SH-SY5Y (cell line): ENCODE measurements at regions not wholly inside any gene's neighbourhood (a gene's known extent, or its start where the extent isn't known, plus 50 kb on each side); places are given as distances from the start of the nearest gene placed in this dataset.

Source experiments
- GATA2 ChIP-seq: IDR thresholded peaks from 2 replicates; pipeline ENCODE4 v1.6.1; 2011; ENCODE audit warnings: mild to moderate bottlenecking, low read depth, low read length
- GATA3 ChIP-seq: IDR thresholded peaks from 2 replicates; pipeline ENCODE4 v1.6.1; 2011; ENCODE audit warnings: low read depth, mild to moderate bottlenecking, low read length, moderate library complexity

DNA sequence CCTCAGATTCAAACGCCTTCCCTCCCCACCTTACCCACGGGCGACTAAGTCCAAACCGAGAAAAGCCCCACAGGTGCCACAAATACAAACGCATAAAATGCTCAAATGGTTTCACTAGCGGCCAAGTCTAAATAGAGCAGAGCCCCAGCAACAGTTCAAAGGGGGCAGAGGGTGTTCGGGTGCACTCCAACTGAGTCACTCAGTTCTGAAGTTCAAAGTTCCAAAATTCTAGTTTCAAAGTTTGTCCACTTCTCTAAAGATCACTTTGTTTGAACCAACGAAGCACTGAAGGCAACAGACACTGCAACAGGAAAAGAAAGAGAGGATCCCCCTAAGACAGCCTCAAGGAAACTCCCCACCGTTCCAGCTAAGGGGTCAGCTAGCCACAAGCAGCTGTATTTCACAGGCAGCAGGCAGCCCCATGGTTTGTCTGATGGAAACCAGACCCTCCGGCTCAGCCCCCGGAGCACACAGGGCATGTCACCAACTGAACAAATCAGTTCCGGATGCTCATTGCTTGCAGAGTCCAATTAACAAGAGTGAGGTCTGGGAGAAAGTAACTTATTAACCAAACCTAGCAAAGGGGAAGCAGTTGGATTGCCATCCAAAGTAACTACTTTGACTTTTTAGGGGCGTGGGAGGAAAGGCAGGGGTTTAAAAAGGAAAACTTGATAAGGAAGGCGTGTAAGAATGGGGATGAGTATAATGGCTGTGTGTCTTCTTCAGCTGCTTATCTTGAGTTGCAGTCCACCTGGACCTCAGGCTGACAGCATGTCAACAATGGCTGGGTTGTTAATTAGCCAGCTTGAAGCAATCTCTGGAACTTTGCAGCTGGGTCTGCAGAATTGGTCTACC is 1423.9 kb upstream of the PRMT6 start:
- TF ChIP-seq GATA2 (no peak; the same call in 1 of the 2 replicates), GATA3 (no peak)

DNA sequence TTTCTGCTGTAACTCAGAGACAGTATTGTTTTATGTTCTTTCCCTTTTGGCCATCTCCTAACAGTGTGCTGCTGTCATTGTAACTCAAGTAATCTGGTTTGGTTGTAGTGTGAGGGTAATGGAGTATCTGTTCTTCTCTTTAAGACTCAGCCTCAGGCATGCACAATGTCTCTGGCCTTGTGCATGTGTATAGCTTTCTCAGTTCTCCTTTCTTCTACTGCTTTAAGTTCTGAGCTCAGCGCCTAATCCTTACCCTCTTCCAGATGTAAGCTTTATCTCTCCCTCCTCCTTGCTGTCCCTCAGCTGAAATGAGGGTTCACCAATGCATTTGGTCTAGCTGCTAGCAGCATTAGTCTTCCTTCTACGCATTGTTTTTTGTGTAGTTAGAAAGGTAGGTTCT is 1420.4 kb upstream of the PRMT6 start:
- TF ChIP-seq GATA3 (no peak), GATA2 (no peak)

DNA sequence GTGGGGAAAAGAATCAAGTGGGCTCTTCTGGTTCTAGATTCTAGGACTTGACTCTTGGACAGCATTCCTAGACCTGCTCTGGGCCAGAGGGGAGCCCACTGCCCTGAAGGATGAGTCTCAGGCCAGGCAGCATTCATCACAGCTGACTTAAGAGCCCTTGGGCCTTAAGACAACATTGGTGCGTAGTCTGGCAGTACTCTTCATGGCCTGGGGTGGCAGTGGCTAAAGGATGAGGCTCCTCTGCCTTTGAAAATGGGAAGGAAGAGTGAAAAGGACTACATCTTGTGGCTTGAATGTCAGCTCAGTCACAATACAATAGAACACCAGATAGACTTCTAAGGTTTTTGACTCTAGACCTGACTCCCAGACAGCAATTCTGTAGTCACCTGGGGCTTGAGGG is 1415.1 kb upstream of the PRMT6 start:
- TF ChIP-seq GATA3: no peak
- TF ChIP-seq GATA2: no peak

DNA sequence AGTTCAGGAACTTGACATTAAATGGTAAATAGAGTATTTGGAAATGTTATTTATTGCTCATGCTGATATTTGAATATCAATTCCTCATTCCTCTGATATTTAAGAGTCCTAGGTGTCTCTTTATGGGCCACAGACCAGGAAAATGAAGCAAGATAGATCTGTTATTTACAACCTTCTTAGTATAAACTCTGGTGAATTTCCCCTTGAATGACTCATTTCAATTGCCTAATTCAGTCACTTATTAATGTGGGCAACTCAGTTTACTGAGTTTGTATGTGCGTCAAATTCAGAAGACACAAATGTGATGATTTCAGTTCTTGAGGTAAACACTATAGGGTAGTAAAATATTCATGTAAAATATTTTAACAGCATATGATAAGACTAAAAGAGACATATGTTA is 1404.4 kb upstream of the PRMT6 start:
- TF ChIP-seq GATA3 (no peak), GATA2 (no peak)

DNA sequence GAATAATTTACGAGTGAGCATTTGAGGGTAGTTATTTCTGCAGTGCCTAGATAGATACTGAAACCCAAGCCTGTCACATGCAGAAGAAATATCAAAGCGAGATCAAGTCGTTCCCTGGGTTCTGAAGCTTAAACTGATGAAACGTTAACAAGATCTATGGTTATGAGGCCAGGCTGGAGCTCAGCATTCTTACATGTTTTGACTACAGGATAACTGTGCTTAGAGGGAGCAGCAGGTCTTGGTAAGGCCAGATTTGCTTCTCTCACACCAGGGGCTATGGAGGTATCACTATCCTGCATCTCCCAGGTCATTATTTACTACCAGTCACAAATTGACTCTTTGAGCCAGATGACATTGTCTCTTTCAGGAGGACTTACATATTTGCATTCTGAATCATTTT is 1401.4 kb upstream of the PRMT6 start:
- no peak for TF ChIP-seq GATA2
- TF ChIP-seq GATA3: no peak

DNA sequence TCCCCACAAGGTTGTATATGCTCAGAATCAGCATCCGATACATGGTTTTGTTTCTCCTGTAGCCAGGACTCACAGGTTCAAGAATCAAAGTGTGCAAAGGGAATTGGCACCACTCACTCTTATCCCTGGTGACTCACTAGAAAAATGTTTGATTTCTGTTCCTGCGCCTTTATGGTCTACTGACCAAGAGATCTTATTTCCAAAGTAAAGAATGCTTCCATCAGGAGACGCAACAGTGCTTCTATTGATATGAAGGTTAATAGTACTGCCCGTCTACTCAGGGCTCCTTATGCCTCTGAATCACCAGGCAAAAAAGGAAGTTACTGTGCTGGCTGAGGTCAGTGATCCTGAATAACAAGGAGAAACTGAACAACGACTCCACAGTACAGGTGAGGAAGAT is 1392.0 kb upstream of the PRMT6 start:
- no peak for TF ChIP-seq GATA2
- TF ChIP-seq GATA3: no peak

- TF ChIP-seq GATA2: no peak
- TF ChIP-seq GATA3: no peak
These were observed 1378.1 kb upstream of the PRMT6 start for GRCh38 chr1:105678334-105678733.

DNA sequence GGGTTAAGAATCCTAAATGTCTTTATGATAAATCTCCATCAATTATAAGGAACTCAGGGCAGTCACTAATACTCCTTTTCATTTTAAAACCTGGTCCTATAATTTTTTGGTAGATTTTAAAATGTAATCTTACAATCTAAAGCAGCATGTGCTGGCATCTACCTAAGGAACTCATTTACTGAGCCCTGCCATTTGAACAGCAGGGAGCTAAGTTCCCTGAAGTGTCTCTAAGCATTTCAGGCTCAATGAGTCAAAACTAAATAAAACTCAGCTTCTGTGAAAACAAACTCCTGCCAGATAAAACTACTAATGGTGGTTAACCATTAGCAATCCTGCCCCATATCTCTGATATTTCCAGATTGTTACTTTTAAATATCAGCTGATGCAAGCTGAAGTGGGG is 1371.8 kb upstream of the PRMT6 start:
- TF ChIP-seq GATA2 (no peak), GATA3 (no peak)

DNA sequence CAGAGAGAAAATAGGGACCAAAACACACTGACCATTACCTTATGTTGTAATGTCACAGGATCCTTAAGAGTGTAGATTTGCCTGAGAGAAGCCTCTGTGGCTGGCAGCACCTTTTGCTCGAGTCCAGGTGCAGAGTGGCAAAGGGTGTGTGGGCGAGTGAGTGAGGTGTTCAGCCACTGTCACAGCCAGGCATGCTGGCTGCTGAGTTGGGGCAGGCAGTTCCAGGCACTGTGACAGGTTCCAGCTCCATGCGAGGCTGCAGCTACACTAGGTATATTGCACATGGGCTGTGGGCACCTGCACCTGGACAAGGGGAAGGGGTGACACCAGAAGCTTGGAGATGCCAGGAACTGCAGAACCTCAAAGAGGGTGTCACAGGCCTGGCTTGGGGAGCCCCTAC is 1370.4 kb upstream of the PRMT6 start:
- TF ChIP-seq GATA3 (no peak), GATA2 (no peak)

DNA sequence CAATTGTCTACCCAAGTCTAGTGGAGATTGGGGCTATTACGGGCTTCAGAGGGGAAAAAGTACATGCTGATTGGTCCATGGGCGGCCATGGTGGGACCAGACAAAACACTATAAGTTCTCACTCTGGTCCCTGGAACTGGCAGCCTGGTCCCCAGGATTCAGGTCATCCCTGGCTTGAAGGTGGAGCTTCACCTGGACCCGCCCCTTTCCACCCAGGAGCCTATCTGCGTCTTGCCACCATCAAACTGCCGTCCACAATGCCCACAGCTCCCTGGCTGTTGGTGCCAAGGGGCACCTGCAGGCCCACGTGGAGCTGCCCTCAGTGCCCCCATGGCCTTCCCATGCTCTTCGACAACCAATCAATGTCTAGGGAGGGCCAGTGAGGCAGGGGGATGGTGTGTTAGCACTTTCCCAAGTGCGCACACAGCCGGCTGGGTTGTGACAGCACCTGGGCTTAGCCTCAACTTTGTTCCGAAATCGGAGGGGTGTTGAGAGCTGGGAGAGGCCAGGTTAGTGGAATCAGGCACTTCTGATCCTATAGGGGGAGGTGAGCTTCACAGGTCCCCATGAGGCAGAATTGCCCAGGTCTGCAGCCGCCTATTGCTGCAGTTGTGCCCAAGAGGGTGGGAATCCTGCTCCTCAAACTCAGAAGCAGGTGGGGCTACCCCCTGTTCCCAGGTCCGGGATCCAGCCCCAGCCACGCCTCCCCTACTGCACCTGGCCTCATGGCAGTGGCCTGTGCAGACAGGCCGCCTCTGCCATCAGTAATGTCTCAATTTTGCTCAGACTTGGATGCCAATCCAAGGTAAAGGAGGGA is 1369.4 kb upstream of the PRMT6 start:
- no peak for TF ChIP-seq GATA2

GRCh38 chr1:105700723-105701122 is 1355.8 kb upstream of the PRMT6 start:
- TF ChIP-seq GATA3 (no peak), GATA2 (no peak)

- TF ChIP-seq GATA3: no peak
- TF ChIP-seq GATA2: no peak
These were observed 1332.2 kb upstream of the PRMT6 start for GRCh38 chr1:105724286-105724685.

- TF ChIP-seq GATA3 (no peak), GATA2 (no peak)
These were observed 1325.8 kb upstream of the PRMT6 start for GRCh38 chr1:105730701-105731100.

- TF ChIP-seq GATA3: no peak
- TF ChIP-seq GATA2: no peak
These were observed 1320.1 kb upstream of the PRMT6 start for GRCh38 chr1:105736349-105736748.

- TF ChIP-seq GATA2: no peak
- no peak for TF ChIP-seq GATA3
These were observed 1276.7 kb upstream of the PRMT6 start for GRCh38 chr1:105779727-105780126.
